Mammary epithelial cell (primary cell): ENCODE measurements at regions not wholly inside any gene's neighbourhood (a gene's known extent, or its start where the extent isn't known, plus 50 kb on each side); places are given as distances from the start of the nearest gene placed in this dataset.

Source experiments
- CTCF ChIP-seq, 2 donors: IDR thresholded peaks in 1 of 2; conservative IDR thresholded peaks in 1 of 2; 2 replicates each; pipeline ENCODE4 v1.5.1; 2011 to 2012; ENCODE audit warnings: inconsistent platforms in 2 of 2, low read length in 2 of 2, mild to moderate bottlenecking in 2 of 2, control low read depth in 1 of 2, low read depth in 1 of 2; ENCODE audit not compliant: insufficient read depth in 1 of 2; ENCODE audit errors: extremely low read depth in 1 of 2
- EZH2 ChIP-seq: IDR thresholded peaks from 2 replicates; pipeline ENCODE4 v1.6.1; 2012; ENCODE audit warnings: low read length, inconsistent platforms, borderline replicate concordance

DNA sequence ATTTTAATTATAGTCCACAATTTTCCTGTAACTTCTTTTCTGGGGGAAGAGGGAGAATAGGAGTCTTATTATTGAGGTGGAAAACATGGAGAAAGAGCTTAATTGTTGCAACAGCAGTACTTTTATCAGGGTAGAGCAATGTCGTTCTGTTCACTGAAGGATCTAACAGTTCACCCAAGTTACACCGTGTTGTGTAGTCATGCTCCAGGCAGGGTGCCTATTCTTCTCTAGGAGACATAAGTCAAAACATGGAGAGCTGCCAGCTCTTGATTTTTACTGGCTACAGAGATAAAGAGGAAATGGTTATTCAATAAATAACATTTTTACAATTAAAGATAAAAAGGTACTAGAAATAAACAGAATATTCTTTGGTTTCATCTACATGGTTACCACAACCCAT lies 594.3 kb upstream of the NETO1 start:
- TF ChIP-seq CTCF (conservative IDR thresholded peaks at IDR 0.05 in 1 of 2, IDR thresholded peaks at IDR 0.05 in 1 of 2; ENCODE audit: extremely low read depth in 1 of 2, insufficient read depth in 1 of 2, low read depth in 1 of 2, low read length in 2 of 2) (no peak), EZH2 (no peak)
